Renal cortical epithelial cell (primary cell): ENCODE measurements at regions not wholly inside any gene's neighbourhood (a gene's known extent, or its start where the extent isn't known, plus 50 kb on each side); places are given as distances from the start of the nearest gene placed in this dataset.
"Not testable (repeated sequence)": the region's sequence is repeated elsewhere in the genome, so short reads cannot be mapped to it uniquely, and the experiment has no call there.

Experiments
- DNase-seq: peaks from one replicate; pipeline ENCODE4 v3.0.0-alpha.2; 2011; ENCODE audit warnings: low read depth

DNA sequence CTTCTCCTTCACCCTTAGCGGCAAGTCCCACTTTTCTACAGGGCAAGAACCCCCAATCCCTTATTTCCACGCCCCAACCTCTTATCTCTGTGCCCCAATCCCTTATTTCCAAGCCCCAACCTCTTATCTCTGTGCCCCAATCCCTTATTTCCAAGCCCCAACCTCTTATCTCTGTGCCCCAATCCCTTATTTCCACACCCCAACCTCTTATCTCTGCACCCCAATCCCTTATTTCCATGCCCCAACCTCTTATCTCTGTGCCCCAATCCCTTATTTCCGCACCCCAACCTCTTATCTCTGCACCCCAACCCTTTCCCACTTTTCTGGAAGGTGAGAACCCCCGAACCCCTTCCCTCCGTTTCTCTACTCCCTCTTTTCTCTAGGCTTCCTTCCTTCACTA is 116.1 kb upstream of the GJE1 start:
- not testable (repeated sequence) for DNase-seq

DNA sequence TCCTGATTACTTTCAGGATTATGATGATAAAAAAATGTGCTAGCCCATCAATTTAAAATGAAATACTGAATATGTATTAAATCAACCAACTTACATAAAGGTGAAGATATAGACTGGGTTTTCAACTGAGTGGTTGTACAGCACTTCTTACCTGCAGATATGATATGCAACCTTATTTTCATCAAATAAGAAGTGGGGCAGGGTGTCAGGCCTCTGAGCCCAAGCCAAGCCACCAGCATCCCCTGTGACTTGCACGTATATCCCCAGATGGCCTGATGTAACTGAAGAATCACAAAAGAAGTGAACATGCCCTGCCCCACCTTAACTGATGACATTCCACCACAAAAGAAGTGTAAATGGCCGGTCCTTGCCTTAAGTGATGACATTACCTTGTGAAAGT is 117.3 kb upstream of the GJE1 start:
- not testable (repeated sequence) for DNase-seq

DNA sequence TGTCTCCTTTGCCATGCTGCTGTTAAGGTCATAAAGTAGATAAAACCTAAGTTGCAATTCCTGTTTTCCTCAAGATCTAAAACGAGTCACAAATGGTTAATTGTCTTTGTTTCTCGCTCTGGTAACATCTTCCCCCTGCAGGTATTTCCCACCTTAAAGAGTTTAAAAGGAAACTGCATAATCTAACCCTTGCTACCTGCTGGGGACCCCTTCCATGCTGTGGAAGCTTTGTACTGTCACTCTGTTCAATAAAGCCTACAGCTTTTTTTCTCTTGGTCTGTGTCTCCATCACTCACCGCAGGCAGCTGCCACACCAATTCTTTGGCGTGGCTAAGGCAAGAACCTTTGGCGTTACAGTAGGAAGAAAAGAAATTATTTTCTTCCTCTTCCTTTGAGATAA is 117.7 kb upstream of the GJE1 start:
- DNase-seq = no peak

DNA sequence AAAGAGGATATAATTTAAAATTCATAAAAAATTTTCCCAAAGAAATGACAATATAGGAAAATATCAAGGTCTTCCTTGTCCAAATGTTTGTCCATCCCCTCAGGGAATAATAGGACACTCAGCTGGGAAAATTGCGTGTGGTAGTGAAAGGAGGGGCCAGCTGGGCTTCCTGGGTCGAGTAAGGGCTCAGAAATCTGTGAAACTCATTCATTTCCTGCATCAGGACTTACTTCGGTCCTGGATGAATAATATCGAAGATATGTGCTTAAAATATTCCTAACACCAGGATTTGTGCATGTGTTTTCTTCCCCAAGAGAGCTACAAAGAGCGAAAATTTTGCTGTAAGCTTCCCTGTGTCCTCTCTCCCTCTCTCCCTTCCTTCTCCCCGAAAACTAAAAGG is 118.2 kb upstream of the GJE1 start:
- peak; percentile 92 for DNase-seq

DNA sequence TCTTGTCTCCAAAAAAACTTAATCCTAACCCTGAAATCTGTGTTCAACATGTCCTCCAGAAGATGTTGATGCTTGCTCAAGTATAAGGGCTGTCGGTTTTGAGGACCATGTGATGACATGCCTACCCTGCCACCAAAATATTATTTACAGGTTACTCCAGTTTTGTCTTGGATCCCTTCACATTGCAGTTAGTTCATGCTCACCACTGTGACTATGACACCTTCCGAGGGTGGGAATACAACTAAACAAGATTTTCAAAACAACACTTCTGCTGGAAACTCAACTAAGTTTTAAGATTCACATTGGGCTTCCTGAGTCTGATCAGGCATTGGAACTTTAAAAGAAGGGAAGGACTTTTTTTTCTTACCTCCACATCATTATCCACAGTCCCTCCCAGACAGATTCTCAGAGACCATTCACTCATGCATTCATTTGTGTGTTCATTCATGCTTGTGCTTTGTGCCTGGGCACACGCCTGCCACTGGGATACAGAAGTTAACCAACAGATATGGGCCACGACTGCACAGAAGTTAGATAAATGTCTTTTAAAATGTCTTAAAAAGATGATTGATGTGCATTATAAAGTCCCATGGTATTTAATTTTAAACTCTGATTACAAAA is 118.7 kb upstream of the GJE1 start:
- peak; percentile 89 for DNase-seq

DNA sequence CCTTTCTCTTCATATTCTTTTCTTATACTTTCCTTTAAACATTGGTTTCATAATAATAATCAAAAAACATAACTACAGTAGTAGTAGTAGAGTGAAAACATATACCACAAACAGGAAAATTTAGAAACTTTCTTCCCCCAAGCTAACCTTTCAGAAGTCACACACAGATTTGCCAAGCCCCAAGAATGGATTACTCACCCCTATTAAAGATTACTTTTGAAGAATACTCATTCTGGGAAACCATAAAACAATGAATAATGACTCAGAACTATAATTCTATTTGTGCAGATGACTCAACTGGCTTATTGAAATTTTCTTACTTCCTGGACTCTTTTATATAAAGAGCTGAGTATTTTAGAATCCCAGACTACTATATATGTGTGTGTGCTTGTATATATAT is 119.4 kb upstream of the GJE1 start:
- DNase-seq = peak; percentile 98

DNA sequence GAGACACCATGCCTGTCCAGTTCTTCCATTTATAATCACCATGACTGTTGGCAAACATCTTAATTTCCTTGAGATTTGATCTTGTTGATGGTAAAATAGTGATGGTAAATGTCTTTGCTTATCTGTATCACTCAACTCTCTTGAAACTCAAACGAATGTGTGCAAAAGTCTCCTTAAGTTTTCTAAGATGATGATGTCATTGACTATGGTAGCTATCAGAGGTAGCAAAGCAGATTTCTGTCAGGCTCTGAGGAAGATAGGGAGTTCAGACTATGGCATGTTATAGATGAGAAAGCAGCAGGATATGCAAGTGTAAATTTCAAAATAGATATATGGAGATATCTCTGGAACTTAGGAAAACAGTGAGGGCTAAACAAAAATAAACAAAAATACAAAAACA is 121.0 kb upstream of the GJE1 start:
- DNase-seq = no peak

DNA sequence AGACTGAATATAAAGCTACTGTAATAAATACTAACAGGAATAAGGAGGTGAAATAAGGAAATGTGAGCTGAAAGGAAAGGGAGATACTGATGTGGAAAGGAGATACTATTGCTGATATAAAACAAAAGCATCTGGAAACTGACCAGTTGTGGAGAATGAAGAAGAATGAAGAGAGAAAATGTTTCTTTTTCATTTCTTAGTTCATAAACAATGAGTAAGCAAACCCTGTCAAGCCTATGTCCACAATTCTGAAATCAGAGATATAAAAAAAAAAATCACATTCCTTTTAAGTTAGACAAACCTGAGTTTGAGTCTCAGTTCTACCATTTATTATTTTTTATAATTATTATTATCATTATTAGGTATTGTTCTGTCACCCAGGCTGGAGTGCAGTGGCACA is 121.6 kb upstream of the GJE1 start:
- DNase-seq = peak; percentile 19

DNA sequence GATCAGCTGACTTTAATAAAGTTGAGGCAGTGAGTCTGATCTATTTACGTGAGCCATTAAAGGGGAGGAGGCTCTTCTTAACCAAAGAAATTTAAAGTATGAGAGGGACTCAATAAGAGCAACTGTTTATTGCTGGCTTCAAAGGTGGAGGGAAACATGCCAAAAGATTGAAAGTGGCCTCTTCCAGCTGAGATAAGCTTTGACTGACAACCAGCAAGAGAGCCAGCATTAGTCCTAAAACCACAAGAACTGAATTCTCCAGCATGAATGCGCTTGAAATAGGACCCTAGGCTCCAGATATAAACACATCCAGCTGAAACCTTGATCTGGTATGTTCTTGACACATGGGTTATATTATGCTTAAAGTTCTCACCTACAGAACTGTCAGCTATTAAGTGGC is 123.1 kb upstream of the GJE1 start:
- DNase-seq = peak; percentile 52

DNA sequence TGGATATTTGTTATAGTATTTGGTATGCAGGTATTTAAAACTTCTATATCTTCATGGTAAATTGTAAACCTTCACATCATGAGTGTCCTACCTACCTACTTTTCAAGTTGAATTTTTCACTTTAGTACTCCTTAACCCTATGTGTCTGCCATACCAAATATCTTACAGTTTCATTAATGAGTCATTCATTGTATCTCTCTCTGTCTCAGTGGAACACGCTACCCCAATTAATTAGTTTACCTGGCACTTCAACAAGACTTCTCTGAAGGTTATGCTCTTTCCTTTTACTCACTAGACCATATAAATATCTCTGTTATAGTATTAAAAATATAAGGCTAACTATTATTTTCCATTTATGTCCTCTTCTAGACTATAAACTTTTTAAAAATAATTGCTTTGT is 123.9 kb upstream of the GJE1 start:
- DNase-seq = peak; percentile 15

DNA sequence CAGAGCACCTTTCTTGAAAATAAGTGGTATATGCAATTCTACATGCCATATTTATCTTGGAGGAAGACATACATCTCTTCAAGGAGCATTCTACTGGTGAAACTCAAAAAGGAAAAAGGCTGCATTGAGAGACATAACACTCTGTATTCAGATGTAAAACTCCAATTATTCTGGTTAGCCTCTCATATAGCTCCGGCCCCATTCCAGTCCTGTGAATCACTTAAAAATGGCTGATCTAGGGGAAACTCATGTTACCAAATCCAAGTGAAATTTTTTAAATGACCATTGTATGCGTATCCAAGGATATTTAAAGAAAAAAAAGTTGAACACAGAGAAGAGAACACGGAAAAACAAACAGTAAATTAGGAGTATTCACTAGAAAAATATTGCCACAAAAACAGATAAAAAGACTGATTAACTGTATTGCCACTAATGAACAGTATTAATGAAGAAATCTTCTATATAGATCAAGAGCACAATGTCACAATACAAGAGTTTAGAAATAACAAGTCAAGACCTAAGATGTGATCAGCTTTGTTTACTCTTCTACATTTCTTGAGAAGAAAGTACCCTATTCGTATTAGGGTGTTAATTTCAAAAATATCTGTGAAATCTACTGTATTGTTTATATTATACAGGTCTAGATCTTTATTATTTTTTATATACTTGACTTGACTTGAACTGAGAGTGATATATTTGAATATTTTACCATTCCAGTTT is 124.5 kb upstream of the GJE1 start:
- no peak for DNase-seq

DNA sequence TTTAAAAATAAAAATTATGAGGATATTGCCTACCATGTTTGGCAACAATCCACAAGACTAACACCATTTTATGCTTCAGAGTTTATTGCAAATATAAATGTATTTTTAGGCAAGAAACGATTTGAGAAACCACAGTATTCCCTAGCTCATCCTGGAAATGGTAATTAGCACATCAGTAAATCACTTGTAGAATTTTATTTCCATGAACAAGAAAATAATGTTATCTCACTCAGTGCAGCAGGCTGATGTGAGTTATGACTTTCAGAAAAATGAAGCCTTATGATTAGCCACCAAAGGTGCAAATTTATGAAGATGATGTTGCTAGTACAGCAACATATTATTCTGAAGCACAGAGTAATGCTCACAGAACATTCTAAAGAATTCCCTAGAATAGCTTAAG is 127.7 kb upstream of the GJE1 start:
- DNase-seq = no peak

DNA sequence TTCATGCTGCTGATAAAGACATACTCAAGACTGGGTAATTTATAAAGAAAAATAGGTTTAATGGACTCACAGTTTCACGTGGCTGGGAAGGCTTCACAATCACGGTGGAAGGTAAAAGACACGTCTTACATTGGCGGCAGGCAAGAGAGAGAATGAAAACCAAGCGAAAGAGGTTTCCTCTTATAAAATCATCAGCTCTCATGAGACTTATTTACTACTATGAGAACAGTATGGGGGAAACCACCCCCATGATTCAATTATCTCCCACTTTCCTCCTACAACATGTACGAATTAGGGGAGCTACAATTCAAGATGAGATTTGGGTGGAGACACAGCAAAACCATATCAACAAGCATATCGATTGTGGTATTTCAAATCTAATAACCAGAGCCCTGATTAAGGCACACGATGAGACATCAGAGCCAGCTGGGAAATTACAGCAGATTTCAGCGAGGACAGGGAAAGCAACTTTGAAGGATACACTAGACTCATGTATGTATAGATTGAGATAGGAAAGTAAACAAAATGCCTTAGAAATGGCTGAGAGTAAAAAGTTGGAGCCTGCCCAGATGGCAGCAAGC is 129.8 kb upstream of the GJE1 start:
- no peak for DNase-seq

DNA sequence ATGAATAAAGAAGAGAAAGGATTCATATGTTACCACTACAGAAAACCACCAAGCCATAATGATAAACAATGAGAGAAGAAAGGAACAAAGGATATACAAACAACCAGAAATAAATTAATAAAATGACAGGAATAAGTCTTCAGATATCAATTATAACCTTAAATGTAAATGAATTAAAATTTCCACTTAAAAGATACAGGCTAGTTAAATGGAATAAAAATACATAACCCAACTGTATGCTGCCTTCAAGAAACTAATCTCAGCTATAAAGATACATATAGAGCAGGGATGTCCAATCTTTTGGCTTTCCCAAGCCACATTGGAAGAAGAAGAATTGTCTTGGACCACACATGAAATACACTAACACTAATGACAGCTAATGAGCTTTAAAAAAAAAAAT is 135.9 kb upstream of the GJE1 start:
- DNase-seq = no peak

DNA sequence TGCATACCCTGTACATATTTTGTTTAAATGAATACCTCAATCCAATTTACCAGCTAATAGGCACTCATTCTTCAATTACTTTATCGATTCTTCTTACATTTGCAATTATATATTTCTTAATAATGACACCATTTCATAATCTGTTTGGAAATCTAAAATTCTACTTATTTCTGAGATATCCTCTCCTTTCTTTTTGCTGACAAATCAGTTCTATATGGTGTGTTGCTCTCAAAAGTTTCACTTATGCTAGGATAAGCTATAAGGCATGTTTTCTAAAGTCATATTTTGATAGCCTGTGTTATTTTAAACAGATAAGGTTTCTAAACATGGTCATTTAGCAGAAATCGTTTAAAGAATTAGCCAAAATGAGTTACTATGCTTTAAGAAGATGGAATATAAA is 140.6 kb upstream of the GJE1 start:
- no peak for DNase-seq

DNA sequence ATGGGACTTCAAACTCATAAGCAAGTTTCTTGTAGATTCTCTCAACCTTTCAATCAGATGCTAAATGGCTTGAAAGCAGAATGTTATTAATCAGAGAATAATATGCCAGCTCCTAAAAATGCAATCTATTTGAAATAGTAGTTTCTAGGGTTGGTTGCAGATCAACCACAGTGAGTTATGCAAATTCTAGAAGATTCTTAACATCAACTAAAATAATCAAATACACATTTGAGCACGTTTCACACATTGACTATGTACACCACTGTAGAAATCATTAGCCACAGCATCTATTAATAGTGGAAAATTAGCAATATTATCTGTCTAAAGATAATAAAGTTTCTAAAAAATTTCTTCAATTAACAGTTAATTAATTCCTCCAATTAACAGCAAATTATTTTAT is 141.9 kb upstream of the GJE1 start:
- no peak for DNase-seq

DNA sequence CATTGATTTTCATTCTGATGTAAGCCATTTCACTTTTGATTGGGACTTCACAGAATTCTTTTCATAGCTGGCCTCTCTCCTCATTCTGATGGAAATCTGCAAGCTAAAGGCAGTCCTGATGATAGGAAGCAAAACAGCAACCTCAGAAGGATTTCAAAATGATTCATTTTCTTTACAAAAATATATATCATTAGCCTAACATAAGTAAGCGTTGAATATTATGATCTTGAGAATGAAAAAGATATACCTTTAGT is 143.1 kb upstream of the GJE1 start:
- DNase-seq = no peak

DNA sequence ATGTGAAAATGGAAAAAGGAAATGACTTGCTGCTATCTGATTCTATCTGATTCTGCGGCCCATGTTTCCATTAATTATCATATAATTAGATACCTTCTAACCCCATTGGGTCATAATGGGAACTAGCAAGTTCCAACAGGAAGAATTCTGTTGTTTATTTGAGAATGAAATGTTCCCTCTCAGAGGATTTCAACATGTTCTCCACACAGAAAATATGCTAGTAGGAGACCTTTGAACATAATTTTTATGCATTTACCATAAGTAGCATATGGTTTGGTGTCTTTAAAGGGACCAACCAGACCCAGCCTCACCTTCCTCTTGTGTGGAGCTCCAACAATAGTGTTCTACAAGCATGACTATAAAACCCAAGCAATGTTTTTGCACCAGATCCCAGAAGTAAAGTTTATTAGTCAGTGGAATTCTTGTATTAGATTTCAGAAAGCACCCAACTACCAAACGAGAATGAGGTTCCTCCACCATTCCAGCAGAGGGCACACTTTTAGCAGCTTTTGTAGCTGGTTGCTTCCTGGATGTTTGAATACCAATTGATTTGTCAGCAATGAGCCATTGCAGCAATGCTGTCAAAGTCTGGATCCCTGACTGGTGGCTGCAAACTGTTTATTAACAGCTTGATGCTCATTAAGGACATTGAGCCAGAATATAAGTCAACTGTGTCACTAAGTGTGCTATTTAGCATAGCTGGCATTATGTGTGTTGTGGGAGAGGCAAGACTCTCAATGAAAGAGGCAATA is 143.6 kb upstream of the GJE1 start:
- DNase-seq = peak; percentile 88

DNA sequence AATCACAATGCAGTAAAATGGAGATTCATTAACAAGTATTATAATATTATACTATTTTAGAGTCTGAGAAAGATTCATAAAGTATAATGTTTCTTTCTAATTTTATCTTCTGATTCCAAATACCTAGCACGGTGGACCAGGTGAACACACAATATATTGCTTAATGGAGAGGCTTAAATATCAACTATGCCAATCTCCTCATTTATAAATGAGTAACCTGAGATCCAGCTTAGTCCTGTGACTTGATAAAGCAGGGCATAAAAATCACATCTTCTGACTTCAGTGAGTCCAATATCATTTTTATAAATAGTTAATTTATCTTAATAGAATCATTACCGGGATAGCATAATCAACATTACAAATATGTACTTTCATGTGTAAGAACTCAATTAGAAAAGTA is 144.4 kb upstream of the GJE1 start:
- DNase-seq = peak; percentile 65

DNA sequence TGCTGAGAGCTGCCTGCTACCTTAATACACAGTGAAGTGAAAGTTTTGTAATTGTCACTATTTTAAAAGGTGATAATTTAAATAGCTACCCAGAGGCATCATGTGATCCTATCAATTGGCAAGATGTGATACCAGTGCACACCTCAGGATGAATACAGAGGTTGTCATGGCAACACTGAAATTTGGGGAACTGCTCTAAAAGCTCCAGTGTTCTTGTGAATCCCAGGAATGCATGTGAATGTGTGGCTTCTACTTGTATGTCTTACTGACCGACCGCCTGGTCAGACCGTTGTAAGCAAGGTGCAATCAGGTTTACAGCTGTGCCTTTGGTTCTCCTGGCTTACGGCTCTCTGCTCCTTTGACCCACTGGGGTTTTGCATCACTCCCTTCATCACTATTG is 146.3 kb upstream of the GJE1 start:
- DNase-seq = no peak

DNA sequence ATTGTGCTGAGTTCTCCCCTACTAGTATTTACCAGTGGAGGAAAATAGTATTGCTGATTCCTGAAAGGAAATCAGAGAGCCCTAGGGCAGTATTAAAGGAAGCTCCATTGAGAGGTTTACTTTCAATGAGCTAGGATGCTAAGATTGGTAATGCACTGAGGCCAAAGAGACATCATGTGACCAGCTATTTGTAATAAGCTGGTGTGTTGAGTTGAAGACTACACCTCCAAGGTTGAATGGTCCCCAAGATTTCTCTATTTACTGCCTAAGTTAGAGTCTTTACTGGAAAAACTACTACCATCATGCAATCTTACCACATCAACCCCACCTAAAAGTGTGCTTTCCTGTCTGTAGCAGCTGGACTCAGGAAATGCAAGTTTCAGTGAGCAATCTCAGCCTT is 151.5 kb upstream of the GJE1 start:
- DNase-seq = no peak

DNA sequence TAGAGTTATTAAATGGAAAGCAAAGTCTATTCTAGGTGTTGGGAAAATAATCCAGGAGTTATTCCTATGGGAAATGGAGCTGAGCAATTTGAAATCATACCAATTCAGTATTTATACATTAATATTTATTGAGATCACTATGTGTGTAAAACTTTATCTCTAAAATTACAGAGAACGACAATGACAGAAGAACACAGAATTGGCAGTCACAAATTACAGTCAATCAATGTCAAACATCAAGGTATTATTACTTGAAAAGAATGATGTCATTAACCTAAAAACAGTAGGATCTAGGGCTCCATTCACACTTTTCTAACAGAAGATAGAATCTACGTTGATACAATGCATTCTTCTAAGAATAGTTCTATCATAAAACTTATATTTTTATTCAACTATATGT is 154.9 kb upstream of the GJE1 start:
- DNase-seq = no peak

DNA sequence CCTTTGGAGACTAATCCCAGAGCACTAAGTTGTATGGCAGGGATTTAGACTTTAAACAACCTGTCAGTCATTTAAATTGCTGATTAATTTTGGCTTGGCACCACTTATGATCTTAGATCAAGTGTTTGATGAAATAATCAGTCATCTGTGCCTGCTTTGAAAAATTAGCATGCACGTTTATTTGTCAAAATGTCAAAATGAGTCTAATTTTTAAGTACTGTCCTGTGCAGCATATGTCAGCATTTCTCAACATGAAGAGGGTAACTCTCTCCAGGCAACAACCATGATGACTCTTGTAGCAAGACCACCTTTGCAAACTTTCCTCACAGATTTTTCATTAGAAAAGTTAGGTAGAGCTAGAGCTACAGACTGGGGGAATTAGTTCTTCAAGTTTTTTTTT is 155.7 kb upstream of the GJE1 start:
- no peak for DNase-seq
